Activated CD4-positive, alpha-beta memory T cell treated with anti-CD3 and anti-CD28 coated beads for 36 hours (primary cell): ENCODE measurements at regions not wholly inside any gene's neighbourhood (a gene's known extent, or its start where the extent isn't known, plus 50 kb on each side); places are given as distances from the start of the nearest gene placed in this dataset.

Experiments used
- CTCF ChIA-PET: fragments of 350-600 bp; sonication (Branson Sonifier 250); formaldehyde crosslinking; loops from one replicate; lab custom pipeline; 2021; ENCODE audit warnings: antibody characterized with exemption, inconsistent platforms; lab: Charles Lee
- POLR2A ChIA-PET: fragments of 350-600 bp; sonication (Branson Sonifier 250); formaldehyde crosslinking; loops from one replicate; lab custom pipeline; 2021; ENCODE audit warnings: antibody characterized with exemption; lab: Charles Lee
- DNase-seq: peaks from one replicate; pipeline ENCODE4 v3.0.0-alpha.2; 2020
- H3K27ac Mint-ChIP-seq: one replicate; pipeline ENCODE4 v1.8.0; 2021; ENCODE audit warnings: mixed read lengths
- H3K27me3 Mint-ChIP-seq: one replicate; pipeline ENCODE4 v1.8.0; 2021; ENCODE audit warnings: mixed read lengths
- H3K36me3 Mint-ChIP-seq: one replicate; pipeline ENCODE4 v1.8.0; 2021; ENCODE audit warnings: mixed read lengths
- H3K4me1 Mint-ChIP-seq: one replicate; pipeline ENCODE4 v1.8.0; 2021; ENCODE audit warnings: low read depth, mixed read lengths
- H3K4me3 Mint-ChIP-seq: one replicate; pipeline ENCODE4 v1.8.0; 2021; ENCODE audit warnings: mild to moderate bottlenecking, mixed read lengths
- H3K9me3 Mint-ChIP-seq: one replicate; pipeline ENCODE4 v1.8.0; 2021; ENCODE audit warnings: mixed read lengths
- intact Hi-C: fragments of 100-400 bp; cut with micrococcal nuclease; formaldehyde crosslinking; loops from one replicate; pipeline ENCODE4 v1.15.1; 2023

DNA sequence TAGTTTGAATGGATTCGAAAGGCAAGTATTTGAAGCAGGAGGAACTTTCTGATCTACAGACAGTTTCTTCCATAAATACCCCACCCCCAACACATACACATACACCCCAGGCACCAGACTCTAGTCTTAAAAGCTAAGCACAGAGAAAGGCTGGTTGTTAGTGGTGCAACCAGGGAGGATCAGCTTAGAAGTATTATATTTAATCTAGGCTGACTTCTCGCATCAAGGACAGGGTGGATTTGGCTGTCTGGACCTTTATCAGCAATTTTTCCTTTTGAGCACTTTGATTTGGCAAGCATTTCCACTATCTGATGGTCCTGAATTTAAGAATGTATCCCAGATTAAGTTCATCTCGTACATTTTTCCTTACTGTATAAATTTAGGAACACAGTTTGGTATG is 1489.8 kb upstream of the FLRT2 start:
- CTCF ChIA-PET, result no interaction called here
- H3K36me3 Mint-ChIP-seq, result no peaks in the 10 kb centered on the region
- peaks cover 36% of the 10 kb centered on the region for H3K9me3 Mint-ChIP-seq
- H3K27ac Mint-ChIP-seq, result no peak overlapping the region
- no peaks in the 10 kb centered on the region for H3K4me1 Mint-ChIP-seq
- POLR2A ChIA-PET, result no interaction called here
- no peak overlapping the region for H3K4me3 Mint-ChIP-seq
- no peaks in the 10 kb centered on the region for H3K27me3 Mint-ChIP-seq
- no peak for DNase-seq
- intact Hi-C loops, result no loop called here

DNA sequence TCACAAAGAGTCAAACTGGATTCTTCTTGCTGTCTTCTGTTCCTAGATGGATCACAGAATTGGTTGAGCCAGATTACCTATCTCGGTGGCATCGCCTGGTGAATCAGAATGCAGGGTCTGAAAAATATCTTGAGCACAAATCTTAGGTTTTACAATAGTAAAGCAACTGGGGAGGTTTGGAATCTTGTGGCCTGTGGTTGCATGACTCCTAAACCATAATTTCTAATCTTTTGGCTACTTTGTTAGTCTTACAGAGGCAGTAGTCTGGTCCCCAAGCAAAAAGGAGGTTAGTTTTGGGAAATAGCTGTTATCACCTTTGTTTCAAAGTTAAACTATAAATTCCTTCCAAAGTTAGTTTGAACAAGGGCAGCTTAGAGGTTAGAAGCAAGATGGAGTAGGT is 1488.5 kb upstream of the FLRT2 start:
- Mint-ChIP-seq H3K36me3 (no peaks in the 10 kb centered on the region), H3K27me3 (no peaks in the 10 kb centered on the region), H3K4me3 (no peak overlapping the region), H3K9me3 (peaks cover 40% of the 10 kb centered on the region), H3K4me1 (no peaks in the 10 kb centered on the region), H3K27ac (no peak overlapping the region)
- DNase-seq, result no peak
- ChIA-PET CTCF (no interaction called here), POLR2A (no interaction called here)
- intact Hi-C loops, result no loop called here

DNA sequence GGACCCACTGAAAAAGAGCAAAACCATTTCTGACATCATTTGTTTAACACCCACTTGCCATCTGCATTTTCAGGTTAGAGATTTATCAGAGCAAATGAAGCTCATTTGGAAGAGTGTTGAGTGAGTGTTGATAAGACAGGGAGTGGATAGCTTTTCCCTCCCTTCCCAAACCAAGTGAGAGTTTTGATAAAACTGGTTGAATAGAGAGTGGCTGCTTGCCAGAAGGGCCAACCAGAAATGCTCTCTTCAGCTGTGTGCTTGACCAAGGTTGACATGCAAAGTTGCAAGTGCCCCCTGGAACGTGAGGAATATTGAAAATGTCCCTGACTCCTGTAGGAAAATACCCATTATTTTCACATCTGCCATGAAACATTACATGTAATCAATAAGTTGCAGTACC is 1487.0 kb upstream of the FLRT2 start:
- ChIA-PET POLR2A (no interaction called here), CTCF (no interaction called here)
- H3K36me3 Mint-ChIP-seq, result no peaks in the 10 kb centered on the region
- DNase-seq, result no peak
- no peaks in the 10 kb centered on the region for H3K27me3 Mint-ChIP-seq
- H3K4me1 Mint-ChIP-seq, result no peaks in the 10 kb centered on the region
- peaks cover 31% of the 10 kb centered on the region for H3K9me3 Mint-ChIP-seq
- H3K4me3 Mint-ChIP-seq, result no peak overlapping the region
- intact Hi-C loops, result no loop called here
- H3K27ac Mint-ChIP-seq, result no peak overlapping the region

DNA sequence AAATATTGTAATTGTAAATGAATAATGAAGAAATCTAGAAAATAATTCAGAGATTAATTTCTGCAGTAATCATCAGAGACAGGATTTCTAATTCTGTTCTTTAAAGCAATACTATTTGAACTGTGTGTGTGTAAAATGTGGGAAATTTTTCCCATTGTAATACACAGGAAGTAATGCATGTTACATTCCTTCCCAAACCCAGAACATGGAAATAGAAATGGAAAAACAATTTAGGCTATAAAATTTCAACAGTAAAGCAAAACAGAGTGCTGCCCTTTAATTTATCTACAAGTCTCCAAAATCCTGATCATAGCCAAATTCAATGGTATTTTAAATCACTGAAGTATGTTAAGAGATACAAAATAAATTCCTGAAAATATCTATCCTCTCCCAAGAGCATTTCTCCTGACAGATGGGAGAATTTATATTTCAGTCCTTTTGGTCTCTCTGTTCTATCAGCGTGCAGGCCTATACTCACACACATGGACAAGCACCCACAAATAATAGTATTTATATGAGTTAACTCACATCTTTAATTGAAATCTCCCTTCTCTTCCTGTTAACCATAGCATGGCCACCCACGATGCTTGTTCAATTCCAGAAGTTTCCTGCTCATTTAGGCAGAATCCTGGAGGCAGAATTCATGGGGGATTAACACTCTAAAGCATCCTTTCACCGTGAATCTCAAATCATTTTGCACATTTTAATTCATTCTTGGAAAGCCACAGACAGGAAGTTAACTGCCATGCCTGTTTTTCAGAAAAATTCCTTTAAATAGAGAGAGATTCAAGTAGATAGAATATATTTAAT is 1465.4 kb upstream of the FLRT2 start:
- POLR2A ChIA-PET, result no interaction called here
- no peaks in the 10 kb centered on the region for H3K27me3 Mint-ChIP-seq

DNA sequence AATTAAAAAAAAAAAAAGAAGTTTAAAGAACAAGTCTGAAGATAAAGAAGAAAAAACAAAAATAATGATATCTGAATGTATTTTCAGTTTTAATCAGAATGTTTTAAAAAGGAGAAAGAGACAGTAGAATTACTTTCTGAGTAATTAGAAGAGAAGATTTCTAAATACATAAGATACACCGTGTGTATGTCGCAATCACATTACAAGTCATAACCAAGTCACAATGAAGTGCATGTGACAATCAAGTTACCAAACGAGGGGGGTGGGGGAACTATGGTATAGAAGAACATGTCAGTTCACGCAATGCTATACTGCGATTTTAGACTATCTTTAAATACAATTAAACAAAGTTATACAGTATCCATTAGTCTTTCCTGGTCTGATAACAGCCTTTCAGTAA is 1464.1 kb upstream of the FLRT2 start:
- Mint-ChIP-seq H3K27me3 (no peaks in the 10 kb centered on the region), H3K27ac (no peak overlapping the region), H3K4me3 (no peak overlapping the region), H3K36me3 (no peaks in the 10 kb centered on the region), H3K9me3 (peaks cover 13% of the 10 kb centered on the region), H3K4me1 (no peaks in the 10 kb centered on the region)
- ChIA-PET POLR2A (no interaction called here), CTCF (no interaction called here)
- no peak for DNase-seq
- intact Hi-C loops, result no loop called here

More for the DNA sequence above, 1465.4 kb upstream of the FLRT2 start:
- H3K4me3 Mint-ChIP-seq, result no peak overlapping the region
- peaks cover 13% of the 10 kb centered on the region for H3K9me3 Mint-ChIP-seq
- no peaks in the 10 kb centered on the region for H3K36me3 Mint-ChIP-seq
- CTCF ChIA-PET, result no interaction called here
- no peak overlapping the region for H3K27ac Mint-ChIP-seq
- H3K4me1 Mint-ChIP-seq, result no peaks in the 10 kb centered on the region
- no peak for DNase-seq
- intact Hi-C loops, result no loop called here

DNA sequence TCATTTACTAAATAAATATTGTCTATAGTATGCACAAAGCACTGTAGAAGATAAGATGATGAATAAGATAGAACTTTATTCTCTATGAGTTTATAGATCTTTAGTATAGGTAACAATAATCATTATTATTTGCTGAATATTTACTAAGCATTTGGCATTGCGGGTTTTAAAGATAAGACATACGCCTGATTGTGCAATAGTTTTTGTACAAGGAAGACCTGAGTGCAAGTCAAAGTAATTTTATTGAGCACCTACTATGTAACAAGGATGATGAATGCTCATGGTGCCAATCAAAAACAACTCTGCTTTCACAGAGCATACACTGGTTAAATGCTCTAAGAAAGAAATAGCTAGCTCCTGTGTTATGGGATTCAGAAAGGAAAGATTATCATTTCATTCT is 1461.7 kb upstream of the FLRT2 start:
- no peak for DNase-seq
- intact Hi-C loops, result no loop called here
- CTCF ChIA-PET, result no interaction called here
- POLR2A ChIA-PET, result no interaction called here
- Mint-ChIP-seq H3K9me3 (peaks cover 6% of the 10 kb centered on the region), H3K4me3 (no peak overlapping the region), H3K4me1 (no peaks in the 10 kb centered on the region), H3K27ac (no peak overlapping the region), H3K36me3 (no peaks in the 10 kb centered on the region), H3K27me3 (no peaks in the 10 kb centered on the region)

DNA sequence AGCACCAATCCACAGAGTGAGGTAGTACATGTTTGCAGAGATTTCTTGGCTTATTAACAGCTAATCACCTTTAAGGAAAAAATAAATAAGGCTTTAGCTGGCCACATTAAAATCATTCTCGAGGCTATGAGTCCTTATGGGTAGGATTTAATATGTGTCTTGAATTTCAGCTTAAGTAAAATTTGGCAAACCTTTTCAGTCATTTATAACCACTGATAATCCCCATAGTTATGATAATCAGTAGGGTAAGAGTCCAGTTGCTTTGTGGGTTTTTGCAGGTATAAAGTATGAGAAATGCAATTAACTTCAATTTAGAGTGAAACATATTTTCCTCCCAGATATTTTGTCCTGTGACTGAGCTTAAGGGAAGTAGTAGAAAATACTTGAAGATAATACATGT is 1458.9 kb upstream of the FLRT2 start:
- CTCF ChIA-PET, result no interaction called here
- Mint-ChIP-seq H3K27ac (no peak overlapping the region), H3K4me3 (no peak overlapping the region), H3K27me3 (no peaks in the 10 kb centered on the region), H3K4me1 (no peaks in the 10 kb centered on the region), H3K9me3 (peaks cover 12% of the 10 kb centered on the region), H3K36me3 (no peaks in the 10 kb centered on the region)
- intact Hi-C loops, result no loop called here
- no peak for DNase-seq
- POLR2A ChIA-PET, result no interaction called here

DNA sequence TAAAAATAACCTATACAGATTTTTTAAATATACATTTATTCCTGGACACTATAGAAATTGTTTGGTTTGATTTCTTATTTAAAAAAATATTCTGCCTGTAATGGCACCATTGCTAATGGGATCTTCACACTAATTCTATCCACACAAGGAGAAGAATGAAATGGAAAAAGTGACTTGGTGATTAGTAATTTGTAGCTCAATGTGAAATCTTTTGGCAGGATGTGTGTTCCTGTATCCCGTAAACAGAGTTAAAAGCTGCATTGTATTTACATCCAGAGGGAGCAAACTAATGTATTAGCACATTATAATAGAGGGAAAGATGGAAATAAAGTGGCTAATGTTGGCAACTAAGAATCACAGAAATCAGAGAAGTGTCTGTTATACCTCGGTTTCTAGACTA is 1455.3 kb upstream of the FLRT2 start:
- DNase-seq, result no peak
- H3K27me3 Mint-ChIP-seq, result no peaks in the 10 kb centered on the region
- peaks cover 8% of the 10 kb centered on the region for H3K9me3 Mint-ChIP-seq
- ChIA-PET CTCF (no interaction called here), POLR2A (no interaction called here)
- no peaks in the 10 kb centered on the region for H3K4me1 Mint-ChIP-seq
- intact Hi-C loops, result no loop called here
- H3K27ac Mint-ChIP-seq, result no peak overlapping the region
- no peaks in the 10 kb centered on the region for H3K36me3 Mint-ChIP-seq
- H3K4me3 Mint-ChIP-seq, result no peak overlapping the region

DNA sequence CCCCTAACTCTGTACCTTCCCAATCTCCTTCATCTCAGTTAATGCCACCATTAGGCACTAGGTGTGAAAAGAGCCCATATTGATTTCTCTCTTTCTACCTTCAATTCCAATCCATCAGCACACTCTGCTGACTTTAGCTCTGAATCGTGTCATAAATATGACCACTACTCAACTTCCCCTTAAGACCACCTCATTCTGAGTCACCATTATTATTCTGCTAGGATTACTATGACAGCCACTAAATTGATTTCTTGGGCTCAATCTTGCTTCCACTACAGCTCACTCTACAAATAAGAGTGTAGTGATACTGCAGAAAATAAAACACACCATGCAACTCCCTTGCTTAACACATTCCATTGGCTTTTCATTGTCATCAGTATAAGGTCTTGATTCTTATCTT is 1449.0 kb upstream of the FLRT2 start:
- no peak overlapping the region for H3K4me3 Mint-ChIP-seq
- no peaks in the 10 kb centered on the region for H3K4me1 Mint-ChIP-seq
- no peaks in the 10 kb centered on the region for H3K36me3 Mint-ChIP-seq
- no peaks in the 10 kb centered on the region for H3K27me3 Mint-ChIP-seq
- intact Hi-C loops, result no loop called here
- no peak for DNase-seq
- H3K9me3 Mint-ChIP-seq, result peaks cover 21% of the 10 kb centered on the region
- ChIA-PET CTCF (no interaction called here), POLR2A (no interaction called here)
- no peak overlapping the region for H3K27ac Mint-ChIP-seq

DNA sequence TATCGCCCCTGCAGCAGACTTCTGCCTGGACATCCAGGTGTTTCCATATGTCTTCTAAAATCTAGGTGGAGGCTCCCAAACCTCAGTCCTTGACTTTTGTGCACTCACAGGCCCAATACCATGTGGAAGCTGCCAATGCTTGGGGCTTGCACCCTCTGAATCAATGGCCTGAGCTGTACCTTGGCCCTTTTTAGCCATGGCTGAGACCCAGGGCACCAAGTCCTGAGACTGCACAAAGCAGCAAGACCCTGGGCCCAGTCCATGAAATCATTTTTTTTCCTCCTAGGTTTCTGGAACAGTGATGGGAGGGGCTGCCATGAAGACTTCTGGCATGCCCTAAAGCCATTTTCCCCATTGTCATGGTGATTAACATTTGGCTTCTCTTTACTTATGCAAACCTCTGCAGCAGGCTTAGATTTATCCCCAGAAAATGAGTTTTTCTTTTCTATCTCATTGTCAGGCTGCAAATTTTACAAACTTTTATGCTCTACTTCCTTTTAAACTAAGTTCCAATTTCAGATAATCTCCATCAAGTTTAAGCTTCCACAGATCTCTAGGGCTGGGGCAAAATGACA is 1445.8 kb upstream of the FLRT2 start:
- intact Hi-C loops, result no loop called here
- POLR2A ChIA-PET, result no interaction called here
- CTCF ChIA-PET, result no interaction called here
- DNase-seq, result no peak
- Mint-ChIP-seq H3K36me3 (no peaks in the 10 kb centered on the region), H3K4me1 (no peaks in the 10 kb centered on the region), H3K4me3 (no peak overlapping the region), H3K27me3 (no peaks in the 10 kb centered on the region), H3K27ac (no peak overlapping the region), H3K9me3 (peaks cover 27% of the 10 kb centered on the region)

DNA sequence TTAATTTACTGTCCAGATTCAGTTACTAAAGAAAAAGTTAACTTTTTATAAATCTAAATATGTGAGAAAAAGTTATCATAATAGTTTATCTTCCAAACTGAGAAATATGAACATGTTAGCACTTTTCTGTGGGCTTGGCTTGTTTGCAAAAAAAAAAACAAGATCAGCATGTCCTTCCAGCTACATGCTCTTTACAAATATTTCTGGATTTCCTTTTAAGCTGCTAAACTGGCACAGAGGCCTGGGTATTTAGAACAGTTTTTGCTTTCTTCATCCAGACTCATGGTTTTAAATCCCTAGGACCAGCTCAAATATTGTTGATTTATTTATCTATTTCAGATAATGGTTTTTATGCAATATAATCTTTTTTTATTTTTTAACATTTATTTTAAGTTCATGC is 1444.5 kb upstream of the FLRT2 start:
- H3K27ac Mint-ChIP-seq, result no peak overlapping the region
- intact Hi-C loops, result no loop called here
- H3K4me1 Mint-ChIP-seq, result no peaks in the 10 kb centered on the region
- H3K9me3 Mint-ChIP-seq, result peaks cover 22% of the 10 kb centered on the region
- no peaks in the 10 kb centered on the region for H3K27me3 Mint-ChIP-seq
- POLR2A ChIA-PET, result no interaction called here
- H3K4me3 Mint-ChIP-seq, result no peak overlapping the region
- no peak for DNase-seq
- H3K36me3 Mint-ChIP-seq, result no peaks in the 10 kb centered on the region
- CTCF ChIA-PET, result no interaction called here

DNA sequence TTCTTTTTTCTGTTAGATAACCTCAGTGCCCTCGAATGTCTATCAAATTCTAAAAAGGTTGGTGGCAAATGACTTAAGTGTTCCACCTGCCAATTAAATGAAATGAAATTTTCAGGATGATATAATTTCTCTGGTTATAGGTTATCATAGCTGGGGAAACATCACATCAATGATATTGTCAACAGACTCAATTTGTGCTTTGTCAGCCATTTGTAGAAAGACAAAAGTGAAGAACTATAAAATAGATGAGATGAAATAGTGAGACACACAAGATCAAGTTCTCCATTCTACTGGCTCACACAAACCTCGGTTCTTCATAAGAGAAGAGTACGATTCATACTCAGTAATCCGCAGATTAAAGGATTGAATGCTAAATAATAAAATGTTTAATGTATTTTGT is 1443.2 kb upstream of the FLRT2 start:
- Mint-ChIP-seq H3K4me3 (no peak overlapping the region), H3K36me3 (no peaks in the 10 kb centered on the region), H3K4me1 (no peaks in the 10 kb centered on the region), H3K9me3 (peaks cover 17% of the 10 kb centered on the region), H3K27me3 (no peaks in the 10 kb centered on the region), H3K27ac (no peak overlapping the region)
- CTCF ChIA-PET, result no interaction called here
- intact Hi-C loops, result no loop called here
- no peak for DNase-seq
- POLR2A ChIA-PET, result no interaction called here

DNA sequence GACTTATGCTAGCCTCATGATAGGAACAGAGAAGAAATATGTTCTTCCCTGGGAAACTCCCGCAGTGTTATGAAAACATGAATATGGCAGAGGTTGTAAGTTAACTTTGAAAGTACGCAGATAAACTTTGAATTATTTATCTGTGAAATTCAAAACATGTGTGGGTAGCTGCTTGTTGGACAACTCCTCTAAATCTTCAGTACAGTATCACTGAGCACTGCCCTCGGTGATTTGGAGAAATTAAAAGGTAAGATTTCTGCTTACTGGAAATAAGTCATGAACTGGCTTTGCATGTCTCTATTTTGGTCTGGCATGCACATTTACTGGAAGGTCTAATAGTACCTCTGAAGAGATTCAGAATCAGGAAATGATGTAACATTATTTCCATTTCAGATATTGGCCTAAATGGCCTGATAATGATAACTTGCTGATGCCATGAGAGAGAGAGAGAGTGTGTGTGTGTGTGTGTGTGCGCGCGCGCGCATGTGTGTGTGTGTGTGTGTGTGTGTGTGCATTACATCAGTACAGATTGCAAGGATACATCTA is 1441.9 kb upstream of the FLRT2 start:
- Mint-ChIP-seq H3K36me3 (no peaks in the 10 kb centered on the region), H3K9me3 (peaks cover 18% of the 10 kb centered on the region), H3K4me1 (no peaks in the 10 kb centered on the region), H3K4me3 (no peak overlapping the region), H3K27me3 (no peaks in the 10 kb centered on the region), H3K27ac (no peak overlapping the region)
- intact Hi-C loops, result no loop called here
- DNase-seq, result no peak
- ChIA-PET POLR2A (no interaction called here), CTCF (no interaction called here)
